ENCODE measurements at regions not wholly inside any gene's neighbourhood (a gene's known extent, or its start where the extent isn't known, plus 50 kb on each side); places are given as distances from the start of the nearest gene placed in this dataset.

- Histone ChIP-seq H3K4me3 (no peak overlapping the region), H3K9me3 (no peaks in the 10 kb centered on the region), H3K27me3 (replicated peaks; ENCODE audit: insufficient read depth) (no peaks in the 10 kb centered on the region), H3K36me3 (no peaks in the 10 kb centered on the region), H3K4me1 (replicated peaks) (no peaks in the 10 kb centered on the region), H3K27ac (no peak overlapping the region)
- intact Hi-C loops (cut with DNase I): no loop called here
- no peak for TF ChIP-seq POLR2AphosphoS5 (IDR thresholded peaks at IDR 0.05)
- TF ChIP-seq CTCF (IDR thresholded peaks at IDR 0.05): no peak
- TF ChIP-seq POLR2A (IDR thresholded peaks at IDR 0.05): no peak
- 26% methylated on average over 1 of the region's 1 CpG for WGBS
- DNase-seq (ENCODE audit: low spot score): no peak
Observed at GRCh38 chr7:118372530-118372929, 148.0 kb downstream of the ANKRD7 start.

GRCh38 chr7:118389629-118390028 lies 165.1 kb downstream of the ANKRD7 start:
- 85% methylated on average over 3 of the region's 3 CpGs for WGBS
- no peak overlapping the region for H3K27ac ChIP-seq

GRCh38 chr7:118404211-118404610 lies 179.7 kb downstream of the ANKRD7 start:
- H3K9me3 ChIP-seq: no peaks in the 10 kb centered on the region
- DNase-seq (ENCODE audit: low spot score): no peak
- H3K4me1 ChIP-seq (replicated peaks): no peaks in the 10 kb centered on the region
- TF ChIP-seq CTCF (IDR thresholded peaks at IDR 0.05) (no peak), POLR2A (IDR thresholded peaks at IDR 0.05) (no peak), POLR2AphosphoS5 (IDR thresholded peaks at IDR 0.05) (no peak)
- no peak overlapping the region for H3K27ac ChIP-seq
- no peak overlapping the region for H3K4me3 ChIP-seq
- intact Hi-C loops (cut with DNase I): no loop called here
- 96% methylated on average over 2 of the region's 2 CpGs for WGBS
- H3K36me3 ChIP-seq: no peaks in the 10 kb centered on the region
- H3K27me3 ChIP-seq (replicated peaks; ENCODE audit: insufficient read depth): no peaks in the 10 kb centered on the region

More at GRCh38 chr7:118389629-118390028, 165.1 kb downstream of the ANKRD7 start:
- no peak for TF ChIP-seq POLR2A (IDR thresholded peaks at IDR 0.05)
- TF ChIP-seq CTCF (IDR thresholded peaks at IDR 0.05): no peak
- no peak for TF ChIP-seq POLR2AphosphoS5 (IDR thresholded peaks at IDR 0.05)
- DNase-seq (ENCODE audit: low spot score): no peak
- Histone ChIP-seq H3K36me3 (no peaks in the 10 kb centered on the region), H3K4me3 (no peak overlapping the region), H3K27me3 (replicated peaks; ENCODE audit: insufficient read depth) (no peaks in the 10 kb centered on the region), H3K4me1 (replicated peaks) (no peaks in the 10 kb centered on the region), H3K9me3 (no peaks in the 10 kb centered on the region)
- intact Hi-C loops (cut with DNase I): no loop called here

- intact Hi-C loops (cut with DNase I): no loop called here
- TF ChIP-seq POLR2AphosphoS5 (IDR thresholded peaks at IDR 0.05) (no peak), CTCF (IDR thresholded peaks at IDR 0.05) (no peak), POLR2A (IDR thresholded peaks at IDR 0.05) (no peak)
- DNase-seq (ENCODE audit: low spot score): no peak
- WGBS: 64% methylated on average over 1 of the region's 1 CpG
- Histone ChIP-seq H3K36me3 (no peaks in the 10 kb centered on the region), H3K27me3 (replicated peaks; ENCODE audit: insufficient read depth) (no peaks in the 10 kb centered on the region), H3K4me3 (no peak overlapping the region), H3K9me3 (no peaks in the 10 kb centered on the region), H3K27ac (no peak overlapping the region), H3K4me1 (replicated peaks) (no peaks in the 10 kb centered on the region)
Observed at GRCh38 chr7:118418433-118418832, 193.9 kb downstream of the ANKRD7 start.

GRCh38 chr7:118420888-118421287 lies 196.4 kb downstream of the ANKRD7 start:
- WGBS: 67% methylated on average over 2 of the region's 2 CpGs
- H3K4me3 ChIP-seq: no peak overlapping the region
- no peaks in the 10 kb centered on the region for H3K4me1 ChIP-seq (replicated peaks)
- H3K9me3 ChIP-seq: no peaks in the 10 kb centered on the region
- H3K27me3 ChIP-seq (replicated peaks; ENCODE audit: insufficient read depth): no peaks in the 10 kb centered on the region
- no peak overlapping the region for H3K27ac ChIP-seq
- no peaks in the 10 kb centered on the region for H3K36me3 ChIP-seq
- no peak for DNase-seq (ENCODE audit: low spot score)
- TF ChIP-seq POLR2AphosphoS5 (IDR thresholded peaks at IDR 0.05) (no peak), POLR2A (IDR thresholded peaks at IDR 0.05) (no peak), CTCF (IDR thresholded peaks at IDR 0.05) (no peak)
- intact Hi-C loops (cut with DNase I): no loop called here
